ENCODE measurements at regions not wholly inside any gene's neighbourhood (a gene's known extent, or its start where the extent isn't known, plus 50 kb on each side); places are given as distances from the start of the nearest gene placed in this dataset.

DNA sequence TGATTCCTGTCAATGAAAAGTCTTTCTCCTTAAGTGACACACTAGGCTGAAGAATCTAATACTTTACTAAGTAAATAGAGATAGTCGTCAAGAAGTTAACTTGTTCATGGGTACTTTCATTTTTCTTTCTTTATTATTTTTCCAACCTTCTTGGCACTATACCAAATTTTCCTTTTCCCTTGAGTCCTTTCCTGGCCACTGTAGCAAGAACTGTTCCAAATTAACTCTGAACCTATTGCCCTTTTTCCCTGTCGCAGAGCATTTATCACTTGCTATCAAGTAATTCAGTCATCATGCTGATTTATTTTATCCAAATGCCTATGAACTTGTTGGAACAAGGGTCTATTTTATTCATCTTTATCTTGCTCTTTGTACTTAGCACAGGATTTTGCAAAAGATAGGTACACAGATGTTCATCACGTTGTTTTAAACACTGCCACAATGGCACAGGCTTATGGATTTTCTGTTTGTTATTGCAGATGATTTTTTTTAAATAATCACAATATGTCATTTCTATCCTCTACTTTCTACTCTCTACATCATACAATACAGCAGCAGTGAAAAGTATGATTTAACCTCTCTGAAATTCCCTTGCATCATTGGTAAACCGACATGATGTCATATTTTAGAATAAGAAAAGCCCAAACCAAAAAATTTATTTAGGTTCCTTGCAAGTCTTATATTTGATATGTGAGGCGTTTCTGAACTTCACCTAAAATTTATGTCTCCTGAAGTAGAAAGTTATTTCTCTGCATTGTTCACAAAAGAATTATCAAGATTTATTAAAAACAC is 2352.3 kb downstream of the PCDH7 start:
- H3K4me2 ChIP-seq (ENCODE audit: low read length): no peak overlapping the region
- H2AFZ ChIP-seq (ENCODE audit: low read depth, low read length, poor library complexity, severe bottlenecking): no peak overlapping the region
- no peaks in the 10 kb centered on the region for H3K9me3 ChIP-seq (ENCODE audit: control insufficient read depth in 1 of 2, insufficient read depth in 1 of 2, low read depth in 1 of 2, low read length in 2 of 2)
- no peaks in the 10 kb centered on the region for H3K4me1 ChIP-seq (ENCODE audit: control insufficient read depth in 1 of 2, insufficient read depth in 2 of 2, low read length in 2 of 2)
- H3K9me2 ChIP-seq (ENCODE audit: insufficient read depth): no peaks in the 10 kb centered on the region
- no TSS peak for BruUV-seq (replicated peaks)
- H3K27me3 ChIP-seq (ENCODE audit: insufficient read depth, low read length): no peaks in the 10 kb centered on the region
- CTCF ChIA-PET: no interaction called here
- RAD21 ChIA-PET (ENCODE audit: low non-redundant PET in 1 of 2, low total read pairs in 2 of 2, uncharacterized antibody in 2 of 2, unreplicated experiment in 2 of 2): no interaction called here
- intact Hi-C loops (cut with micrococcal nuclease): no loop called here
- TF ChIP-seq SIN3A (IDR thresholded peaks at IDR 0.05; ENCODE audit: low read depth) (no peak), POLR2AphosphoS5 (IDR thresholded peaks at IDR 0.05; ENCODE audit: low read depth, low read length) (no peak), SRF (IDR thresholded peaks at IDR 0.05; ENCODE audit: low read depth) (no peak), CBX3 (IDR thresholded peaks at IDR 0.05; ENCODE audit: low read depth) (no peak), ZBTB33 (IDR thresholded peaks at IDR 0.05; ENCODE audit: extremely low read depth, insufficient replicate concordance, low read length) (no peak), ZNF274 (IDR thresholded peaks at IDR 0.05; ENCODE audit: low read depth, low read length) (no peak), ELF1 (IDR thresholded peaks at IDR 0.05; ENCODE audit: borderline replicate concordance, low read depth) (no peak), POLR2A (IDR thresholded peaks at IDR 0.05; ENCODE audit: borderline replicate concordance, extremely low read depth, insufficient read depth, insufficient read length) (no peak), EGR1 (IDR thresholded peaks at IDR 0.05; ENCODE audit: low read depth) (no peak), EZH2phosphoT487 (IDR thresholded peaks at IDR 0.05; ENCODE audit: borderline replicate concordance) (no peak), YY1 (IDR thresholded peaks at IDR 0.05; ENCODE audit: extremely low read depth, insufficient replicate concordance, low read depth, low read length) (no peak), FOSL1 (IDR thresholded peaks at IDR 0.05; ENCODE audit: low read depth) (no peak)
- TF ChIP-seq, protein P1, sequence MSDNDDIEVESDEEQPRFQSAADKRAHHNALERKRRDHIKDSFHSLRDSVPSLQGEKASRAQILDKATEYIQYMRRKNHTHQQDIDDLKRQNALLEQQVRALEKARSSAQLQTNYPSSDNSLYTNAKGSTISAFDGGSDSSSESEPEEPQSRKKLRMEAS (IDR thresholded peaks at IDR 0.05): no peak
- TF ChIP-seq, protein P2, sequence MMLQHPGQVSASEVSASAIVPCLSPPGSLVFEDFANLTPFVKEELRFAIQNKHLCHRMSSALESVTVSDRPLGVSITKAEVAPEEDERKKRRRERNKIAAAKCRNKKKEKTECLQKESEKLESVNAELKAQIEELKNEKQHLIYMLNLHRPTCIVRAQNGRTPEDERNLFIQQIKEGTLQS (IDR thresholded peaks at IDR 0.05): no peak
- TF ChIP-seq, protein P3, sequence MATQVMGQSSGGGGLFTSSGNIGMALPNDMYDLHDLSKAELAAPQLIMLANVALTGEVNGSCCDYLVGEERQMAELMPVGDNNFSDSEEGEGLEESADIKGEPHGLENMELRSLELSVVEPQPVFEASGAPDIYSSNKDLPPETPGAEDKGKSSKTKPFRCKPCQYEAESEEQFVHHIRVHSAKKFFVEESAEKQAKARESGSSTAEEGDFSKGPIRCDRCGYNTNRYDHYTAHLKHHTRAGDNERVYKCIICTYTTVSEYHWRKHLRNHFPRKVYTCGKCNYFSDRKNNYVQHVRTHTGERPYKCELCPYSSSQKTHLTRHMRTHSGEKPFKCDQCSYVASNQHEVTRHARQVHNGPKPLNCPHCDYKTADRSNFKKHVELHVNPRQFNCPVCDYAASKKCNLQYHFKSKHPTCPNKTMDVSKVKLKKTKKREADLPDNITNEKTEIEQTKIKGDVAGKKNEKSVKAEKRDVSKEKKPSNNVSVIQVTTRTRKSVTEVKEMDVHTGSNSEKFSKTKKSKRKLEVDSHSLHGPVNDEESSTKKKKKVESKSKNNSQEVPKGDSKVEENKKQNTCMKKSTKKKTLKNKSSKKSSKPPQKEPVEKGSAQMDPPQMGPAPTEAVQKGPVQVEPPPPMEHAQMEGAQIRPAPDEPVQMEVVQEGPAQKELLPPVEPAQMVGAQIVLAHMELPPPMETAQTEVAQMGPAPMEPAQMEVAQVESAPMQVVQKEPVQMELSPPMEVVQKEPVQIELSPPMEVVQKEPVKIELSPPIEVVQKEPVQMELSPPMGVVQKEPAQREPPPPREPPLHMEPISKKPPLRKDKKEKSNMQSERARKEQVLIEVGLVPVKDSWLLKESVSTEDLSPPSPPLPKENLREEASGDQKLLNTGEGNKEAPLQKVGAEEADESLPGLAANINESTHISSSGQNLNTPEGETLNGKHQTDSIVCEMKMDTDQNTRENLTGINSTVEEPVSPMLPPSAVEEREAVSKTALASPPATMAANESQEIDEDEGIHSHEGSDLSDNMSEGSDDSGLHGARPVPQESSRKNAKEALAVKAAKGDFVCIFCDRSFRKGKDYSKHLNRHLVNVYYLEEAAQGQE (IDR thresholded peaks at IDR 0.05; ENCODE audit: low read depth): no peak
- no peak for DNase-seq (ENCODE audit: low read depth, low spot score)
- no peaks in the 10 kb centered on the region for H3K79me2 ChIP-seq (ENCODE audit: insufficient read depth, low read length)
- H3K9ac ChIP-seq (ENCODE audit: low read length): no peak overlapping the region
- POLR2A ChIA-PET: no interaction called here
- H4K20me1 ChIP-seq (ENCODE audit: insufficient read depth): no peaks in the 10 kb centered on the region
- ATAC-seq: no peak
- H3K27ac ChIP-seq (ENCODE audit: low read depth, low read length): no peak overlapping the region
- no peaks in the 10 kb centered on the region for H3K36me3 ChIP-seq (ENCODE audit: control insufficient read depth in 1 of 2, insufficient read depth in 2 of 2, low read length in 2 of 2)
- H3K4me3 ChIP-seq (replicated peaks in 1 of 2; ENCODE audit: low read depth in 1 of 2, low read length in 2 of 2): no peak overlapping the region

Measured in HCT116 (cell line).